Astrocyte (in vitro differentiated cells and primary cell): ENCODE measurements at regions not wholly inside any gene's neighbourhood (a gene's known extent, or its start where the extent isn't known, plus 50 kb on each side); places are given as distances from the start of the nearest gene placed in this dataset.

Source experiments
- CTCF ChIP-seq: IDR thresholded peaks from 2 replicates; pipeline ENCODE4 v1.5.1; 2011; ENCODE audit warnings: low read depth, mild to moderate bottlenecking, inconsistent platforms, low read length, moderate library complexity; ENCODE audit not compliant: insufficient read depth
- EZH2 ChIP-seq: IDR thresholded peaks from 2 replicates; pipeline ENCODE4 v1.6.1; 2012; ENCODE audit warnings: mild to moderate bottlenecking, low read length, inconsistent platforms; ENCODE audit not compliant: insufficient read depth

GRCh38 chr12:75944097-75944904 lies 87.3 kb downstream of the PHLDA1 start:
- TF ChIP-seq CTCF (no peak), EZH2 (no peak)
